H1 (cell line): ENCODE measurements at regions not wholly inside any gene's neighbourhood (a gene's known extent, or its start where the extent isn't known, plus 50 kb on each side); places are given as distances from the start of the nearest gene placed in this dataset.
A peak's percentile ranks its signal among the peaks of the same experiment; 100 is the strongest.

ENCODE experiments used
- CTCF ChIA-PET: fragments of 300-600 bp; sonication (Branson Sonifier 250); formaldehyde crosslinking; loops from one replicate; lab custom pipeline; 2021; ENCODE audit not compliant: partially characterized antibody; lab: Charles Lee
- POLR2A ChIA-PET: fragments of 300-600 bp; sonication (Branson Sonifier 250); formaldehyde crosslinking; loops from one replicate; lab custom pipeline; 2021; ENCODE audit warnings: inconsistent platforms; ENCODE audit not compliant: partially characterized antibody; lab: Charles Lee
- DNase-seq, 2 experiments: peaks; one replicate each; pipeline versions ENCODE4 v3.0.0 to v3.0.0-alpha.2; 2010 to 2022; ENCODE audit warnings: low spot score in 2 of 2, low read depth in 1 of 2, mixed read lengths in 1 of 2
- FAIRE-seq: peaks from 2 replicates; lab custom pipeline; 2011; peaks lifted over from hg19 to GRCh38; lab: Jason Lieb, UNC
- H2AFZ ChIP-seq: 2 replicates; pipeline ENCODE4 v1.8.1; 2012; ENCODE audit warnings: low read length, inconsistent platforms
- H2AK5ac ChIP-seq: 2 replicates; pipeline ENCODE4 v1.6.1; 2013; ENCODE audit warnings: low read depth, low read length
- H2BK120ac ChIP-seq: replicated peaks from 2 replicates; pipeline ENCODE3; 2013; ENCODE audit warnings: low read depth, low read length, inconsistent platforms
- H2BK12ac ChIP-seq: 2 replicates; pipeline ENCODE4 v1.6.1; 2013; ENCODE audit warnings: low read depth, low read length
- H2BK15ac ChIP-seq: 2 replicates; pipeline ENCODE4 v1.6.1; 2013; ENCODE audit warnings: low read length
- H2BK20ac ChIP-seq: 2 replicates; pipeline ENCODE4 v1.6.1; 2013; ENCODE audit warnings: low read length
- H2BK5ac ChIP-seq: 2 replicates; pipeline ENCODE4 v1.6.1; 2013; ENCODE audit warnings: low read depth, low read length
- H3K14ac ChIP-seq: 2 replicates; pipeline ENCODE4 v1.6.1; 2013; ENCODE audit warnings: inconsistent platforms; ENCODE audit not compliant: insufficient read length
- H3K18ac ChIP-seq: 2 replicates; pipeline ENCODE4 v1.6.1; 2013; ENCODE audit warnings: low read length; ENCODE audit errors: extremely low read depth
- H3K23ac ChIP-seq: 2 replicates; pipeline ENCODE4 v1.6.1; 2013; ENCODE audit warnings: inconsistent platforms; ENCODE audit not compliant: insufficient read length
- H3K23me2 ChIP-seq: 2 replicates; pipeline ENCODE4 v1.6.1; 2013; ENCODE audit warnings: low read depth, low read length
- H3K27ac ChIP-seq: 2 replicates; pipeline ENCODE4 v1.6.1; 2011; ENCODE audit warnings: low read depth, low read length, inconsistent platforms
- H3K27me3 ChIP-seq, 4 experiments: replicated peaks in 1 of 4; 1 replicate in 1 of 4; 2 replicates in 3 of 4; pipeline versions ENCODE4 v1.6.1 to v1.8.1; 2011 to 2013; ENCODE audit warnings: low read length in 3 of 4, mild to moderate bottlenecking in 3 of 4, inconsistent platforms in 2 of 4, mixed read lengths in 2 of 4, moderate library complexity in 1 of 4; ENCODE audit not compliant: control insufficient read depth in 3 of 4, insufficient read depth in 3 of 4; ENCODE audit errors: extremely low read depth in 1 of 4
- H3K36me3 ChIP-seq, 4 experiments: 2 replicates each; pipeline versions ENCODE4 v1.6.1 to v1.8.1; 2011 to 2013; ENCODE audit warnings: mild to moderate bottlenecking in 4 of 4, low read length in 3 of 4, moderate library complexity in 2 of 4, control low read depth in 1 of 4, inconsistent platforms in 1 of 4; ENCODE audit not compliant: insufficient read depth in 4 of 4, control insufficient read depth in 2 of 4
- H3K4ac ChIP-seq: replicated peaks from 2 replicates; pipeline ENCODE3; 2013; ENCODE audit warnings: low read length, low read depth, mixed read lengths, inconsistent platforms; ENCODE audit not compliant: insufficient read length
- H3K4me1 ChIP-seq, 4 experiments: replicated peaks in 1 of 4; 1 replicate in 1 of 4; 2 replicates in 3 of 4; pipeline versions ENCODE4 v1.6.1 to v1.8.1; 2011 to 2013; ENCODE audit warnings: low read length in 3 of 4, inconsistent platforms in 2 of 4, mixed read lengths in 1 of 4; ENCODE audit not compliant: insufficient read depth in 4 of 4, control insufficient read depth in 3 of 4
- H3K4me2 ChIP-seq, 2 experiments: 2 replicates each; pipeline versions ENCODE4 v1.6.1 to v1.8.1; 2011 to 2013; ENCODE audit warnings: low read depth in 2 of 2, low read length in 2 of 2, control low read depth in 1 of 2, inconsistent platforms in 1 of 2, mild to moderate bottlenecking in 1 of 2; ENCODE audit not compliant: insufficient read depth in 1 of 2
- H3K4me3 ChIP-seq, 4 experiments: fragments of 200-600, 300-600 bp in 1 of 4; sonication (generic), shearing (Covaris generic), sonication (Bioruptor Twin) in 1 of 4; 2 replicates each; pipeline versions ENCODE4 v1.5.1 to v1.8.1; 2011 to 2016; ENCODE audit warnings: low read length in 4 of 4, low read depth in 3 of 4, control low read depth in 2 of 4, inconsistent platforms in 2 of 4, mild to moderate bottlenecking in 2 of 4, mixed read lengths in 1 of 4, moderate library complexity in 1 of 4; ENCODE audit not compliant: insufficient read depth in 2 of 4; ENCODE audit errors: extremely low read depth in 1 of 4
- H3K56ac ChIP-seq: replicated peaks from 2 replicates; pipeline ENCODE3; 2013; ENCODE audit warnings: low read depth, mild to moderate bottlenecking, mixed read lengths, low read length, inconsistent platforms; ENCODE audit not compliant: insufficient read length
- H3K79me1 ChIP-seq: 2 replicates; pipeline ENCODE4 v1.6.1; 2013; ENCODE audit warnings: low read depth, low read length, control low read depth
- H3K79me2 ChIP-seq, 2 experiments: 2 replicates each; pipeline versions ENCODE4 v1.6.1 to v1.8.1; 2012 to 2013; ENCODE audit warnings: low read length in 2 of 2, mild to moderate bottlenecking in 2 of 2, inconsistent platforms in 1 of 2; ENCODE audit not compliant: insufficient read depth in 2 of 2, control insufficient read depth in 1 of 2
- H3K9ac ChIP-seq, 4 experiments: replicated peaks in 1 of 4; 1 replicate in 1 of 4; 2 replicates in 3 of 4; pipeline versions ENCODE4 v1.6.1 to v1.8.1; 2011 to 2013; ENCODE audit warnings: low read depth in 3 of 4, low read length in 3 of 4, control low read depth in 2 of 4, mild to moderate bottlenecking in 2 of 4, moderate library complexity in 2 of 4, inconsistent platforms in 1 of 4; ENCODE audit errors: extremely low read depth in 1 of 4
- H3K9me3 ChIP-seq, 2 experiments: 2 replicates each; pipeline versions ENCODE4 v1.6.1 to v1.8.1; 2012 to 2013; ENCODE audit warnings: mild to moderate bottlenecking in 2 of 2, moderate library complexity in 2 of 2, control low read depth in 1 of 2, inconsistent platforms in 1 of 2, low read depth in 1 of 2, low read length in 1 of 2, mixed read lengths in 1 of 2; ENCODE audit not compliant: insufficient read depth in 2 of 2
- H4K20me1 ChIP-seq, 2 experiments: replicated peaks in 1 of 2; 2 replicates each; pipeline versions ENCODE3 to v1.8.1; 2011 to 2013; ENCODE audit warnings: inconsistent platforms in 2 of 2, low read length in 2 of 2, mild to moderate bottlenecking in 1 of 2; ENCODE audit not compliant: insufficient read depth in 2 of 2, control insufficient read depth in 1 of 2
- H4K5ac ChIP-seq: 2 replicates; pipeline ENCODE4 v1.6.1; 2013; ENCODE audit warnings: low read length, low read depth, mixed read lengths, inconsistent platforms; ENCODE audit not compliant: insufficient read length
- H4K8ac ChIP-seq: 2 replicates; pipeline ENCODE4 v1.8.0; 2013; ENCODE audit warnings: mild to moderate bottlenecking, moderate library complexity, low read length, inconsistent platforms; ENCODE audit not compliant: insufficient read depth; ENCODE audit errors: extremely low read depth
- H4K91ac ChIP-seq: replicated peaks from 2 replicates; pipeline ENCODE3; 2013; ENCODE audit warnings: low read length, mixed read lengths, inconsistent platforms; ENCODE audit not compliant: insufficient read length
- CHD1 ChIP-seq: IDR thresholded peaks from 2 replicates; pipeline ENCODE4 v1.6.1; 2012; ENCODE audit warnings: low read depth, low read length, improper control_type of control experiment
- SP2 ChIP-seq: IDR thresholded peaks from 2 replicates; pipeline ENCODE4 v1.6.1; 2012; ENCODE audit warnings: mild to moderate bottlenecking, low read length, inconsistent platforms
- SP4 ChIP-seq: IDR thresholded peaks from 2 replicates; pipeline ENCODE4 v1.6.1; 2012; ENCODE audit warnings: low read length, inconsistent platforms
- TCF12 ChIP-seq: IDR thresholded peaks from 2 replicates; pipeline ENCODE4 v1.6.1; 2011; ENCODE audit warnings: low read depth, mild to moderate bottlenecking, low read length
- WGBS, 2 experiments: shearing (Covaris generic) in 1 of 2; methylation state at CpG; one replicate each; pipeline versions ENCODE4 v1.1.6 to v1.1.7; 2013 to 2015; ENCODE audit warnings: low lambda C conversion rate in 2 of 2, mixed read lengths in 2 of 2, inconsistent platforms in 1 of 2, low coverage in 1 of 2, missing lambda C conversion rate in 1 of 2; ENCODE audit not compliant: insufficient replicate concordance in 2 of 2, insufficient coverage in 1 of 2, insufficient read length in 1 of 2; ENCODE audit errors: extremely low coverage in 1 of 2, missing lambda C conversion rate in 1 of 2; 5-methylcytosine and 5-hydroxymethylcytosine counted together

GRCh38 chr4:123976819-123977218, 580.2 kb downstream of the SPRY1 start:
- H3K4me3 ChIP-seq: no peak overlapping the region
- H3K36me3 ChIP-seq: peaks cover 0 to 6% (median 1%) of the 10 kb centered on the region in 4 experiments; a peak in 3 of 8 replicates
- no peak overlapping the region for H3K9ac ChIP-seq
- H2BK120ac ChIP-seq: peak overlapping the region; percentile 2
- H2AK5ac ChIP-seq: no peak overlapping the region
- no peak overlapping the region for H2BK15ac ChIP-seq
- no peak overlapping the region for H2AFZ ChIP-seq
- TF ChIP-seq SP2 (no peak), TCF12 (no peak), CHD1 (no peak), SP4 (no peak)
- TF ChIP-seq, all 59 proteins: peak for 0
- H3K4me1 ChIP-seq: peaks cover 1 to 17% (median 11%) of the 10 kb centered on the region in 4 experiments; a peak in 6 of 7 replicates
- peak overlapping the region; percentile 24 for H4K5ac ChIP-seq
- FAIRE-seq (no peak), DNase-seq (no peak)
- no peaks in the 10 kb centered on the region for H4K20me1 ChIP-seq
- H3K23ac ChIP-seq: no peak overlapping the region
- no peak overlapping the region for H3K56ac ChIP-seq
- H3K27ac ChIP-seq: no peak overlapping the region
- ChIA-PET CTCF (interaction anchor here (0.8 to 1.0 kb wide), 2 partner anchors 10 to 18 kb away, joined by 3 to 5 read pairs; no protein-coding TSS in a partner anchor), POLR2A (no interaction called here)
- 0 out of 4 replicates have a peak overlapping the region, but pooled peaks of 1 of the 2 experiments have one; percentile 8 for H3K4me2 ChIP-seq
- H4K8ac ChIP-seq: no peak overlapping the region
- H3K4ac ChIP-seq: no peak overlapping the region
- H3K27me3 ChIP-seq: no peaks in the 10 kb centered on the region
- H3K9me3 ChIP-seq: peaks cover 9% of the 10 kb centered on the region in 2 experiments
- H2BK20ac ChIP-seq: peak overlapping the region; percentile 87; the same call in 1 of the 2 replicates
- H3K18ac ChIP-seq: no peak overlapping the region
- no peaks in the 10 kb centered on the region for H3K79me1 ChIP-seq
- no peak overlapping the region for H3K14ac ChIP-seq
- no peak overlapping the region for H2BK12ac ChIP-seq
- H3K23me2 ChIP-seq: no peaks in the 10 kb centered on the region
- 82% methylated on average over 2 of the region's 2 CpGs; no CpG with 5 or more reads in 1 of the 2 experiments for WGBS, 2 experiments
- no peak overlapping the region for H4K91ac ChIP-seq
- H3K79me2 ChIP-seq: no peaks in the 10 kb centered on the region
- H2BK5ac ChIP-seq: no peak overlapping the region
